Small intestine (tissue), 7 donors: ENCODE measurements at regions not wholly inside any gene's neighbourhood (a gene's known extent, or its start where the extent isn't known, plus 50 kb on each side); places are given as distances from the start of the nearest gene placed in this dataset.

Experiments used
- DNase-seq, 2 donors: peaks; one replicate each; pipeline versions ENCODE4 v3.0.0 to v3.0.0-alpha.2; 2013
- FAIRE-seq: peaks from 2 replicates; lab custom pipeline; 2012; peaks lifted over from hg19 to GRCh38; lab: Jason Lieb, UNC
- H3K27ac ChIP-seq, 3 donors: one replicate each; pipeline ENCODE4 v1.5.1; 2013; ENCODE audit warnings: low read length in 2 of 3, mild to moderate bottlenecking in 2 of 3, control low read depth in 1 of 3, inconsistent platforms in 1 of 3, low read depth in 1 of 3, moderate library complexity in 1 of 3
- H3K27me3 ChIP-seq, 3 donors: one replicate each; pipeline ENCODE4 v1.6.1; 2013; ENCODE audit warnings: low read length in 3 of 3, inconsistent platforms in 1 of 3; ENCODE audit not compliant: control insufficient read depth in 3 of 3, insufficient read depth in 3 of 3
- H3K36me3 ChIP-seq, 3 donors: one replicate each; pipeline ENCODE4 v1.6.1; 2013; ENCODE audit warnings: low read length in 3 of 3, inconsistent platforms in 1 of 3, low read depth in 1 of 3, mild to moderate bottlenecking in 1 of 3, moderate library complexity in 1 of 3; ENCODE audit not compliant: control insufficient read depth in 3 of 3, insufficient read depth in 2 of 3
- H3K4me1 ChIP-seq, 3 donors: one replicate each; pipeline ENCODE4 v1.6.1; 2013; ENCODE audit warnings: low read length in 2 of 3, inconsistent platforms in 1 of 3, low read depth in 1 of 3, mild to moderate bottlenecking in 1 of 3, moderate library complexity in 1 of 3; ENCODE audit not compliant: control insufficient read depth in 3 of 3, insufficient read depth in 2 of 3
- H3K4me3 ChIP-seq, 3 donors: one replicate each; pipeline ENCODE4 v1.5.1; 2013; ENCODE audit warnings: low read length in 3 of 3, control low read depth in 1 of 3, inconsistent platforms in 1 of 3, low read depth in 1 of 3, mild to moderate bottlenecking in 1 of 3, moderate library complexity in 1 of 3
- H3K9me3 ChIP-seq, 2 donors: one replicate each; pipeline ENCODE4 v1.6.1; 2013; ENCODE audit warnings: low read depth in 1 of 2, low read length in 1 of 2; ENCODE audit not compliant: control insufficient read depth in 2 of 2, insufficient read depth in 1 of 2
- WGBS, 3 donors: extraction: QIAGEN DNeasy Blood & Tissue Kit; methylation state at CpG; one replicate each; pipeline ENCODE4 v1.1.7; 2013; 5-methylcytosine and 5-hydroxymethylcytosine counted together
- donor health status: healthy with polysubstance abuse.
- donor health status: control.
- donor health status: control.
- donor health status: Bipolar disorder and iron deficiency.
- donor health status: healthy.

- Histone ChIP-seq H3K4me1 (no peaks in the 10 kb centered on the region), H3K9me3 (no peaks in the 10 kb centered on the region), H3K27ac (no peak overlapping the region), H3K27me3 (no peaks in the 10 kb centered on the region), H3K36me3 (no peaks in the 10 kb centered on the region), H3K4me3 (no peak overlapping the region)
- DNase-seq (no peak), FAIRE-seq (no peak)
- WGBS, 3 donors: 63 to 83% (median 74%) methylated on average over 9 of the region's 9 CpGs
Measured at GRCh38 chr20:60764771-60765170, 487.3 kb upstream of the CDH4 start.

DNA sequence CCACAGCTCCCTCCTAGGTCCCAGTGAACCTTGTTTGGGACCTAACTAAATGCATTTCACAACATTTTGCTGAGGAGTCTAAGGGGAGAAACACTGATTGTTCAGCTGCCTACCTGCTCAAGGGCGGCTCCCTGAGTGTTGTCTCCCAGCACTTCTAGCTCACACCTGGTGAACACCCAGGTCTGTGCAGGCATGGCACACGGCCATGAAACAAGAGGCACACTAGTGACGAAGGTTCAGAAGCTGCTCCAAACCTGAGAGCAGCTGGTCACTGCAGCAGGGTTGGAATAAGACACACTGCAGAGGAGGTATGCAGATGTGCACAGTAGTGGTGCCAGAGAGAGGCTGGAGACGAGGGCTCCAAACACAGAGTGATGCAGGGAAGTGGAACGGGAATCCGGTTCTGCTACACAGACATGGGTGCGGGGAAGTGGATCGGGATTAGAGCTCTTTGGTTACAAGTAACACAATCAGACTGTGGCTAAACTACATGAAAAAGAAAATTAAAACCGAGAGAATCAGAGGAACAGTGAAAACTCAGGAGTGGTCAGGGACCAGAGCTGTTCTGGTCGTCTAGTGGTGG is 486.1 kb upstream of the CDH4 start:
- H3K27me3 ChIP-seq: no peaks in the 10 kb centered on the region
- WGBS, 3 donors: 59 to 74% (median 60%) methylated on average over 10 of the region's 10 CpGs
- no peak for DNase-seq
- no peaks in the 10 kb centered on the region for H3K36me3 ChIP-seq
- no peak for FAIRE-seq
- H3K27ac ChIP-seq: no peak overlapping the region
- no peaks in the 10 kb centered on the region for H3K9me3 ChIP-seq
- H3K4me3 ChIP-seq: no peak overlapping the region
- H3K4me1 ChIP-seq: no peaks in the 10 kb centered on the region

DNA sequence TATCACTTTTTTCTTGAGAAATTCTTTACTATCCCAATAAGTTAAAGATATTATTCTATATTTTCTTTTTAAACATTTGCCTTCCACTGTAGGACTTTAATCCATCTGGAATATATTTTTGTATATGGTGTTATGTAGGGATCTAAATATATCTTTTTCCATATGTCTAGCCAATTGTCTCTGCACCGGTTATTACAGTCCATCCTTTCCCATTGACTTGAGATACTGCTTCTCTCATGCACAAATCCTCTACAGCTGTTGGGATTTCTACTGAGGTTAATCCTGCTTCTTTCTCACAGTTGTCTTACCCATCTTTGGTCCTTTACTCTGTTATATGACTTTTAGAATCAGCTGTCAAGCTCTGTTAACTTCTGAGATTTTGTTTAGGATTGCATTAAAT is 483.8 kb upstream of the CDH4 start:
- DNase-seq (no peak), FAIRE-seq (no peak)
- WGBS, 3 donors: 84 to 96% (median 95%) methylated on average over 1 of the region's 1 CpG
- Histone ChIP-seq H3K9me3 (no peaks in the 10 kb centered on the region), H3K4me3 (no peak overlapping the region), H3K27me3 (no peaks in the 10 kb centered on the region), H3K4me1 (no peaks in the 10 kb centered on the region), H3K36me3 (no peaks in the 10 kb centered on the region), H3K27ac (no peak overlapping the region)

DNA sequence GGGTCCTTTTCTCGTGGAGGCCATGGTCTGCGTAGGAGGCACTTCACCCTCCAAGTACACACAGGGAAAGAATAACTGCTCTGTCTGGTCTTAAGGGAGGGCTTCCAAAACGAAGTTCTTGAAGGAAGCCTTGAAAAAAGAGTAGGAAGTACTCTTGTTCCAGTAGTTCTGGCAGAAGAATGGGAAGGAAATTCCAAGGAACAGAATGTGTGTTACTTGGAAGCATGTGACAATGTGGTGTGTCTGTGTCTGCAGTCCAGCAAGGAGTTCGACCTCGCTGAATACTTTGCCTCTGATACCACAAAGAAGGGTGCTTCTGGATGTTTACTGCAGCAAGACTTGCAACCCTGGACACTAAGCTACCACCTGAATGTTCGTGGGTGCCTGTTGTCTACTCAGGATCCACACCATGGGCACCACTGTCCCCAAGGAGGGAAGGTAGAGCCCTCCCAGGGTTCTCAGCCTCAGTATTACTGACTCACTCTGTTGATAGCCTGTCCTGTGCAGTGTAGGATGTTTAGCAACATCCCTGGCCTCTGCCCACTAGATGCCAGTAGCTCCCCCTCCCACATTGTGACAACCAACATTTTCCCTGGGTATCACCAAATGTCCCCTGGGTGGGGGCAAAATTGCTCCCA is 471.6 kb upstream of the CDH4 start:
- Histone ChIP-seq H3K4me1 (no peaks in the 10 kb centered on the region), H3K36me3 (no peaks in the 10 kb centered on the region), H3K27me3 (no peaks in the 10 kb centered on the region), H3K9me3 (no peaks in the 10 kb centered on the region), H3K27ac (no peak overlapping the region), H3K4me3 (no peak overlapping the region)
- WGBS, 3 donors: 59 to 63% (median 62%) methylated on average over 6 of the region's 6 CpGs
- FAIRE-seq (no peak), DNase-seq (no peak)

DNA sequence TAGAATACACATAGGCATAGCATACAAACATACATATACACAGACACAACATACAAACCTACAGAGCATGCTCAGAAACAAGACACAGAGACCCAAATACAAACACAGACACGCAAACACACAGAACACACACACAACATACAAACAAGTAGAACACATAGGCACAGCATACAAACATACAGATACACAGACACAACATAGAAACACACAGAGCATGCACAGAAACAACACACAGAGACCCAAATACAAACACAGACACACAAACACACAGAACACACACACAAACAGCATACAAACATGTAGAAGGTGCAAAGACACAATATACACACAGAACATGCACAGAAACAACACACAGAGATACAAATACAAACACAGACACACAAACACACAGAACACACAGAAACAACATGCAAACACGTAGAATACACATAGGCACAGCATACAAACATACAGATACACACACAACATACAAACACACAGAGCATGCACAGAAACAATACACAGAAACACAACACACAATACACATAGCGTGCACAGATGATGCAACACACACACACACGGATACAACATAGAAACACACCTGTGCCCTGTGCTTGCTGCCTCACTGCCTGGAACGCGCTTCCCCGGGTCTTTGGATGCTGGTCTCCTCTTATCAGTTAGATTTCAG is 469.0 kb upstream of the CDH4 start:
- 83 to 84% (median 84%) methylated on average over 7 of the region's 7 CpGs for WGBS, 3 donors
- Histone ChIP-seq H3K27me3 (no peaks in the 10 kb centered on the region), H3K27ac (no peak overlapping the region), H3K36me3 (no peaks in the 10 kb centered on the region), H3K4me1 (no peaks in the 10 kb centered on the region), H3K4me3 (no peak overlapping the region), H3K9me3 (no peaks in the 10 kb centered on the region)
- DNase-seq (no peak), FAIRE-seq (no peak)

DNA sequence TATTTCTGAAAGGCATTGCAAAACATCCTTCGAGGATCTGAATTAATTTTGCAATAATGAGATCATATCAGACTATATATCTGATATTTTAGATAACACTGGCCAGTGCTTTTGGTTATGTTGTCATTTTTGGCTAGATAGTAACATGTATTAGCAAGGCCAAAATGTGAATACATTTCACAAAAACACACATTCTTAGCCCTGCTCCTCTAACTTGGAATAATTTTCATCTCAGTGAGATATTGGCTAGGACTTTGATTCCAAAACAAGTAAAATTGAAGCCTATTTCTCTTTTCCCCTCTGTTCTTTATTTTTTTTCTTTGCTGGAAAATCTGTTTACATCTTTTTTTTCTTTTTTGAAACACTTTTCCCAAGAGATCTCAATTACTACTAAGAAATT is 466.8 kb upstream of the CDH4 start:
- no peaks in the 10 kb centered on the region for H3K9me3 ChIP-seq
- no peaks in the 10 kb centered on the region for H3K27me3 ChIP-seq
- no peak overlapping the region for H3K4me3 ChIP-seq
- H3K27ac ChIP-seq: no peak overlapping the region
- 49 to 68% (median 64%) methylated on average over 1 of the region's 1 CpG for WGBS, 3 donors
- no peaks in the 10 kb centered on the region for H3K36me3 ChIP-seq
- DNase-seq (no peak), FAIRE-seq (no peak)
- no peaks in the 10 kb centered on the region for H3K4me1 ChIP-seq

DNA sequence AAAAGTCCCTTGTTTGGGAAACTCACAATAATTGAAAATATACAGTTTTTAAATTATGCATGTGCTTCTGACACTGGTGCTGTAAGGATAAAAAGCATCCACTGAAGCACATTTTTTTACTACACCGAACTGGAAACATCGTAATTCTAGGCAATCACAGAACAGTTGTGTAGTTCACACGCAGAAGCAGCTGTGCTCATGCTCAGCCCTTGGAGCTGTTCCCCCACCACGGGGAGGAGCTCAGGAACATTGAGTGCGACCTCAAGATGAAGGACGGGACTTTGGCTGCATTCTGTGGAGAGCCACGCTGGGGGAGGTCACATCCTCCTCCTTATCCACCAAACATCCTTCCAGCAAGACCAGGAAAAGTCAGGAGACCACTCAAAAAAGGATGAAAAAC is 466.3 kb upstream of the CDH4 start:
- no peaks in the 10 kb centered on the region for H3K36me3 ChIP-seq
- no peak overlapping the region for H3K27ac ChIP-seq
- DNase-seq: no peak
- no peaks in the 10 kb centered on the region for H3K27me3 ChIP-seq
- no peak overlapping the region for H3K4me3 ChIP-seq
- H3K9me3 ChIP-seq: no peaks in the 10 kb centered on the region
- no peaks in the 10 kb centered on the region for H3K4me1 ChIP-seq
- WGBS, 3 donors: 43 to 63% (median 59%) methylated on average over 7 of the region's 7 CpGs
- FAIRE-seq: no peak

- no peak for DNase-seq
Measured at GRCh38 chr20:60786686-60787217, 465.3 kb upstream of the CDH4 start.

More at GRCh38 chr20:60786686-60787217, 465.3 kb upstream of the CDH4 start:
- H3K27me3 ChIP-seq: no peaks in the 10 kb centered on the region
- H3K4me3 ChIP-seq: no peak overlapping the region
- 60 to 87% (median 79%) methylated on average over 4 of the region's 4 CpGs for WGBS, 3 donors
- no peaks in the 10 kb centered on the region for H3K36me3 ChIP-seq
- no peaks in the 10 kb centered on the region for H3K9me3 ChIP-seq
- no peak overlapping the region for H3K27ac ChIP-seq
- no peaks in the 10 kb centered on the region for H3K4me1 ChIP-seq
- no peak for FAIRE-seq
